ENCODE measurements at regions not wholly inside any gene's neighbourhood (a gene's known extent, or its start where the extent isn't known, plus 50 kb on each side); places are given as distances from the start of the nearest gene placed in this dataset.

DNA sequence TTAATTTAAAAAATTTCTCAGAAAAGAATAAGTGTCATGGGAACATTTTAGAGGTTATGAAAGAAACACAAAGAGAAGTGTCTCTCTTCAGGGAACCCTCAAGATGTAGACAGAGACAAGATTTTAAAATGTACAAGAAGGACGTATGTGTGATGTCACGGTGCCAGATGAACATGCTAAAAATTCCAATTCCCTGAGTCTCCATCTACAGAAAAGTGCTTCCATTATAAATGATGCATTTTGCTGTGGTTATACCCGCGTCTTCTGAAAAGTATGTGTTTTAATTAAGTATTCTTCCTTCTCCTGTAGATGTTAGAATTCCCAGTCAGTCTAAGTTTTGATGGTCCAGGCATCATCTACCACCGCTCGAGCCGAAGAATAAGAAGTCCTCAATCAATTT lies 489.1 kb downstream of the PREX1 start:
- Histone ChIP-seq H3K27ac (ENCODE audit: extremely low read length, insufficient read depth, low read length) (no peak overlapping the region), H3K27me3 (ENCODE audit: control insufficient read depth in 1 of 2, insufficient read depth in 2 of 2, low read length in 2 of 2) (peaks cover 5 to 44% of the 10 kb centered on the region in 2 experiments; a peak in 4 of 5 replicates), H3K9ac (ENCODE audit: insufficient read depth, low read depth, low read length) (no peak overlapping the region), H3K36me3 (replicated peaks in 1 of 2; ENCODE audit: control insufficient read depth in 1 of 2, insufficient read depth in 2 of 2, low read length in 2 of 2) (no peaks in the 10 kb centered on the region), H4K20me1 (ENCODE audit: insufficient read depth, low read length) (no peaks in the 10 kb centered on the region), H3K4me3 (replicated peaks in 1 of 3; ENCODE audit: insufficient read depth in 1 of 3, low read depth in 2 of 3, low read length in 3 of 3) (no peak overlapping the region), H3K4me1 (ENCODE audit: insufficient read depth, low read length) (peaks cover 36% of the 10 kb centered on the region), H3K79me2 (ENCODE audit: insufficient read depth, low read length) (no peaks in the 10 kb centered on the region), H3K4me2 (ENCODE audit: low read depth, low read length) (no peak overlapping the region), H2AFZ (ENCODE audit: low read length) (no peak overlapping the region), H3K9me3 (ENCODE audit: low read length) (no peaks in the 10 kb centered on the region)
- no peak for DNase-seq (ENCODE audit: low spot score)
- no peak for FAIRE-seq
- TF ChIP-seq CREB1 (IDR thresholded peaks at IDR 0.05), result peak; percentile 28; the same call in 1 of the 2 replicates
- no peak for TF ChIP-seq CREB1 (CRISPR knock-in tag; IDR thresholded peaks at IDR 0.05)
- TF ChIP-seq ZNF337 (CRISPR knock-in tag; IDR thresholded peaks at IDR 0.05; ENCODE audit: borderline replicate concordance, low read depth), result no peak
- TF ChIP-seq, protein P1, sequence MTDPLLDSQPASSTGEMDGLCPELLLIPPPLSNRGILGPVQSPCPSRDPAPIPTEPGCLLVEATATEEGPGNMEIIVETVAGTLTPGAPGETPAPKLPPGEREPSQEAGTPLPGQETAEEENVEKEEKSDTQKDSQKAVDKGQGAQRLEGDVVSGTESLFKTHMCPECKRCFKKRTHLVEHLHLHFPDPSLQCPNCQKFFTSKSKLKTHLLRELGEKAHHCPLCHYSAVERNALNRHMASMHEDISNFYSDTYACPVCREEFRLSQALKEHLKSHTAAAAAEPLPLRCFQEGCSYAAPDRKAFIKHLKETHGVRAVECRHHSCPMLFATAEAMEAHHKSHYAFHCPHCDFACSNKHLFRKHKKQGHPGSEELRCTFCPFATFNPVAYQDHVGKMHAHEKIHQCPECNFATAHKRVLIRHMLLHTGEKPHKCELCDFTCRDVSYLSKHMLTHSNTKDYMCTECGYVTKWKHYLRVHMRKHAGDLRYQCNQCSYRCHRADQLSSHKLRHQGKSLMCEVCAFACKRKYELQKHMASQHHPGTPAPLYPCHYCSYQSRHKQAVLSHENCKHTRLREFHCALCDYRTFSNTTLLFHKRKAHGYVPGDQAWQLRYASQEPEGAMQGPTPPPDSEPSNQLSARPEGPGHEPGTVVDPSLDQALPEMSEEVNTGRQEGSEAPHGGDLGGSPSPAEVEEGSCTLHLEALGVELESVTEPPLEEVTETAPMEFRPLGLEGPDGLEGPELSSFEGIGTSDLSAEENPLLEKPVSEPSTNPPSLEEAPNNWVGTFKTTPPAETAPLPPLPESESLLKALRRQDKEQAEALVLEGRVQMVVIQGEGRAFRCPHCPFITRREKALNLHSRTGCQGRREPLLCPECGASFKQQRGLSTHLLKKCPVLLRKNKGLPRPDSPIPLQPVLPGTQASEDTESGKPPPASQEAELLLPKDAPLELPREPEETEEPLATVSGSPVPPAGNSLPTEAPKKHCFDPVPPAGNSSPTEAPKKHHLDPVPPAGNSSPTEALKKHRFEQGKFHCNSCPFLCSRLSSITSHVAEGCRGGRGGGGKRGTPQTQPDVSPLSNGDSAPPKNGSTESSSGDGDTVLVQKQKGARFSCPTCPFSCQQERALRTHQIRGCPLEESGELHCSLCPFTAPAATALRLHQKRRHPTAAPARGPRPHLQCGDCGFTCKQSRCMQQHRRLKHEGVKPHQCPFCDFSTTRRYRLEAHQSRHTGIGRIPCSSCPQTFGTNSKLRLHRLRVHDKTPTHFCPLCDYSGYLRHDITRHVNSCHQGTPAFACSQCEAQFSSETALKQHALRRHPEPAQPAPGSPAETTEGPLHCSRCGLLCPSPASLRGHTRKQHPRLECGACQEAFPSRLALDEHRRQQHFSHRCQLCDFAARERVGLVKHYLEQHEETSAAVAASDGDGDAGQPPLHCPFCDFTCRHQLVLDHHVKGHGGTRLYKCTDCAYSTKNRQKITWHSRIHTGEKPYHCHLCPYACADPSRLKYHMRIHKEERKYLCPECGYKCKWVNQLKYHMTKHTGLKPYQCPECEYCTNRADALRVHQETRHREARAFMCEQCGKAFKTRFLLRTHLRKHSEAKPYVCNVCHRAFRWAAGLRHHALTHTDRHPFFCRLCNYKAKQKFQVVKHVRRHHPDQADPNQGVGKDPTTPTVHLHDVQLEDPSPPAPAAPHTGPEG (CRISPR knock-in tag; IDR thresholded peaks at IDR 0.05), result no peak
- TF ChIP-seq, protein P2, sequence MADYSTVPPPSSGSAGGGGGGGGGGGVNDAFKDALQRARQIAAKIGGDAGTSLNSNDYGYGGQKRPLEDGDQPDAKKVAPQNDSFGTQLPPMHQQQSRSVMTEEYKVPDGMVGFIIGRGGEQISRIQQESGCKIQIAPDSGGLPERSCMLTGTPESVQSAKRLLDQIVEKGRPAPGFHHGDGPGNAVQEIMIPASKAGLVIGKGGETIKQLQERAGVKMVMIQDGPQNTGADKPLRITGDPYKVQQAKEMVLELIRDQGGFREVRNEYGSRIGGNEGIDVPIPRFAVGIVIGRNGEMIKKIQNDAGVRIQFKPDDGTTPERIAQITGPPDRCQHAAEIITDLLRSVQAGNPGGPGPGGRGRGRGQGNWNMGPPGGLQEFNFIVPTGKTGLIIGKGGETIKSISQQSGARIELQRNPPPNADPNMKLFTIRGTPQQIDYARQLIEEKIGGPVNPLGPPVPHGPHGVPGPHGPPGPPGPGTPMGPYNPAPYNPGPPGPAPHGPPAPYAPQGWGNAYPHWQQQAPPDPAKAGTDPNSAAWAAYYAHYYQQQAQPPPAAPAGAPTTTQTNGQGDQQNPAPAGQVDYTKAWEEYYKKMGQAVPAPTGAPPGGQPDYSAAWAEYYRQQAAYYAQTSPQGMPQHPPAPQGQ (CRISPR knock-in tag; IDR thresholded peaks at IDR 0.05; ENCODE audit: borderline replicate concordance), result no peak
- no peak for TF ChIP-seq PITX1 (CRISPR knock-in tag; IDR thresholded peaks at IDR 0.05)
- WGBS (ENCODE audit: low lambda C conversion rate), result 64% methylated on average over 7 of the region's 7 CpGs
- CTCF ChIA-PET (ENCODE audit: low intra/inter-chr PET ratio, low total read pairs), result no interaction called here
- in situ Hi-C loops (cut with HindIII; ENCODE audit: extremely low pct_ligation_motif_present, low pct_unique_long_range_greater_than_20kb) (no loop called here), intact Hi-C loops (cut with micrococcal nuclease; ENCODE audit: unreplicated experiment) (no loop called here)
- POLR2A ChIA-PET, result no interaction called here
- no peak for ATAC-seq
- BruUV-seq (replicated peaks), result no TSS peak
